Right lung (tissue), 2 donors: ENCODE measurements at regions not wholly inside any gene's neighbourhood (a gene's known extent, or its start where the extent isn't known, plus 50 kb on each side); places are given as distances from the start of the nearest gene placed in this dataset.

Experiments
- DNase-seq, 2 donors: peaks; one replicate each; pipeline ENCODE4 v3.0.0-alpha.2; 2013

- DNase-seq = no peak
Measured at GRCh38 chr7:46989247-46989646, 592.7 kb downstream of the TNS3 start.

- no peak for DNase-seq
Measured at GRCh38 chr7:46982928-46983327, 599.0 kb downstream of the TNS3 start.

- no peak for DNase-seq
Measured at GRCh38 chr7:46979439-46979838, 602.5 kb downstream of the TNS3 start.

- no peak for DNase-seq
Measured at GRCh38 chr7:46975493-46975892, 606.4 kb downstream of the TNS3 start.

- no peak for DNase-seq
Measured at GRCh38 chr7:46972205-46972604, 609.7 kb downstream of the TNS3 start.

GRCh38 chr7:46970476-46970875, 611.4 kb downstream of the TNS3 start:
- no peak for DNase-seq

GRCh38 chr7:46970131-46970430, 611.8 kb downstream of the TNS3 start:
- DNase-seq = no peak

- DNase-seq = no peak
Measured at GRCh38 chr7:46969303-46970130, 612.4 kb downstream of the TNS3 start.

- no peak for DNase-seq
Measured at GRCh38 chr7:46968003-46968402, 613.9 kb downstream of the TNS3 start.

GRCh38 chr7:46963719-46964118, 618.2 kb downstream of the TNS3 start:
- DNase-seq = no peak

GRCh38 chr7:46960970-46961369, 620.9 kb downstream of the TNS3 start:
- DNase-seq = no peak

GRCh38 chr7:46957195-46957594, 624.7 kb downstream of the TNS3 start:
- no peak for DNase-seq

GRCh38 chr7:46955531-46955930, 626.4 kb downstream of the TNS3 start:
- no peak for DNase-seq

GRCh38 chr7:46954181-46954580, 627.7 kb downstream of the TNS3 start:
- DNase-seq = no peak

- DNase-seq = no peak
Measured at GRCh38 chr7:46953008-46953407, 628.9 kb downstream of the TNS3 start.

- DNase-seq = no peak
Measured at GRCh38 chr7:46949270-46949931, 632.5 kb downstream of the TNS3 start.

GRCh38 chr7:46948716-46949115, 633.2 kb downstream of the TNS3 start:
- DNase-seq = no peak

- DNase-seq = no peak
Measured at GRCh38 chr7:46945328-46945727, 636.6 kb downstream of the TNS3 start.

- no peak for DNase-seq
Measured at GRCh38 chr7:46943996-46944395, 637.9 kb downstream of the TNS3 start.

- DNase-seq = no peak
Measured at GRCh38 chr7:46942574-46942973, 639.3 kb downstream of the TNS3 start.

- no peak for DNase-seq
Measured at GRCh38 chr7:46940178-46940577, 641.7 kb downstream of the TNS3 start.

GRCh38 chr7:46939558-46939957, 642.4 kb downstream of the TNS3 start:
- no peak for DNase-seq

GRCh38 chr7:46939089-46939488, 642.8 kb downstream of the TNS3 start:
- no peak for DNase-seq

- DNase-seq = no peak
Measured at GRCh38 chr7:46937826-46938225, 644.1 kb downstream of the TNS3 start.
